HG03469 (cell line): ENCODE measurements at regions not wholly inside any gene's neighbourhood (a gene's known extent, or its start where the extent isn't known, plus 50 kb on each side); places are given as distances from the start of the nearest gene placed in this dataset.

Experiments
- ATAC-seq: cut with Tn5 transposase; IDR thresholded peaks from one replicate; pipeline ENCODE4 v1.9.1; 2021; ENCODE audit warnings: mild to moderate bottlenecking, moderate library complexity, moderate number of reproducible peaks; ENCODE audit not compliant: unreplicated experiment

- no peak for ATAC-seq
Observed at GRCh38 chr1:222370913-222371675, 176.8 kb downstream of the HHIPL2 start.

- ATAC-seq = no peak
Observed at GRCh38 chr1:222370081-222370912, 177.6 kb downstream of the HHIPL2 start.

- no peak for ATAC-seq
Observed at GRCh38 chr1:222369148-222369547, 178.8 kb downstream of the HHIPL2 start.

- no peak for ATAC-seq
Observed at GRCh38 chr1:222358100-222358499, 189.8 kb downstream of the HHIPL2 start.

- no peak for ATAC-seq
Observed at GRCh38 chr1:222357252-222357651, 190.7 kb downstream of the HHIPL2 start.

GRCh38 chr1:222347627-222348026 is 200.3 kb downstream of the HHIPL2 start:
- no peak for ATAC-seq

GRCh38 chr1:222346955-222347354 is 200.9 kb downstream of the HHIPL2 start:
- ATAC-seq = no peak

GRCh38 chr1:222339376-222339947 is 208.4 kb downstream of the HHIPL2 start:
- no peak for ATAC-seq

- ATAC-seq = no peak
Observed at GRCh38 chr1:222335586-222335985, 212.3 kb downstream of the HHIPL2 start.

GRCh38 chr1:222334026-222334680 is 213.8 kb downstream of the HHIPL2 start:
- ATAC-seq = no peak

GRCh38 chr1:222331765-222332164 is 216.1 kb downstream of the HHIPL2 start:
- ATAC-seq = no peak

- ATAC-seq = no peak
Observed at GRCh38 chr1:222331340-222331739, 216.6 kb downstream of the HHIPL2 start.

- no peak for ATAC-seq
Observed at GRCh38 chr1:222329493-222330045, 218.3 kb downstream of the HHIPL2 start.

GRCh38 chr1:222326710-222327036 is 221.2 kb downstream of the HHIPL2 start:
- ATAC-seq = no peak

GRCh38 chr1:222326006-222326709 is 221.7 kb downstream of the HHIPL2 start:
- no peak for ATAC-seq

- no peak for ATAC-seq
Observed at GRCh38 chr1:222325506-222325905, 222.4 kb downstream of the HHIPL2 start.

GRCh38 chr1:222314839-222315238 is 233.1 kb downstream of the HHIPL2 start:
- ATAC-seq = no peak

- no peak for ATAC-seq
Observed at GRCh38 chr1:222310836-222311235, 237.1 kb downstream of the HHIPL2 start.

- ATAC-seq = no peak
Observed at GRCh38 chr1:222307621-222308020, 240.3 kb downstream of the HHIPL2 start.

- ATAC-seq = no peak
Observed at GRCh38 chr1:222306512-222306911, 241.4 kb downstream of the HHIPL2 start.
